Neural cell (in vitro differentiated cells): ENCODE measurements at regions not wholly inside any gene's neighbourhood (a gene's known extent, or its start where the extent isn't known, plus 50 kb on each side); places are given as distances from the start of the nearest gene placed in this dataset.

Experiments
- H2AFZ ChIP-seq: fragments of 200-600, 300-800 bp; sonication (generic), shearing (Covaris generic); 2 replicates; pipeline ENCODE4 v1.6.0; 2014; ENCODE audit warnings: low read depth, mild to moderate bottlenecking, antibody characterized with exemption, low read length, moderate library complexity
- H3F3A ChIP-seq: fragments of 200-600 bp; shearing (Covaris generic); 2 replicates; pipeline ENCODE4 v1.6.1; 2016; ENCODE audit warnings: mild to moderate bottlenecking, moderate library complexity, mixed read lengths, antibody characterized with exemption, low read length; ENCODE audit not compliant: insufficient read depth, poor library complexity, severe bottlenecking
- H3K27ac ChIP-seq: fragments of 200-600, 300-800 bp; sonication (generic), shearing (Covaris generic); 2 replicates; pipeline ENCODE4 v1.5.1; 2014; ENCODE audit warnings: mild to moderate bottlenecking, low read length, moderate library complexity
- H3K27me3 ChIP-seq: fragments of 300-800, 200-600 bp; sonication (generic), shearing (Covaris generic); 2 replicates; pipeline ENCODE4 v1.6.0; 2014; ENCODE audit warnings: mild to moderate bottlenecking, low read depth, low read length, moderate library complexity; ENCODE audit not compliant: insufficient read depth
- H3K36me3 ChIP-seq: fragments of 300-800, 200-600 bp; sonication (generic), shearing (Covaris generic); 2 replicates; pipeline ENCODE4 v1.5.1; 2014; ENCODE audit warnings: mild to moderate bottlenecking, antibody characterized with exemption, low read length, moderate library complexity; ENCODE audit not compliant: insufficient read depth
- H3K4me2 ChIP-seq: fragments of 300-800, 200-600 bp; sonication (generic), shearing (Covaris generic); 2 replicates; pipeline ENCODE4 v1.6.0; 2014; ENCODE audit warnings: mild to moderate bottlenecking, low read length
- H3K4me3 ChIP-seq: fragments of 300-800, 200-600 bp; sonication (generic), shearing (Covaris generic); 2 replicates; pipeline ENCODE4 v1.5.1; 2014; ENCODE audit warnings: mild to moderate bottlenecking, low read length, moderate library complexity
- H3K79me2 ChIP-seq: fragments of 200-600 bp; shearing (Covaris generic); replicated peaks from 2 replicates; pipeline ENCODE4 v1.6.0; 2014; ENCODE audit warnings: mild to moderate bottlenecking, low read length, moderate library complexity; ENCODE audit not compliant: insufficient read depth
- H3K9ac ChIP-seq: fragments of 300-800, 200-600 bp; sonication (generic), shearing (Covaris generic); 2 replicates; pipeline ENCODE4 v1.6.1; 2016; ENCODE audit warnings: mild to moderate bottlenecking, low read length, mixed read lengths
- H3K9me2 ChIP-seq: fragments of 200-600 bp; shearing (Covaris generic); 2 replicates; pipeline ENCODE4 v1.6.1; 2016; ENCODE audit warnings: mild to moderate bottlenecking, low read length, mixed read lengths; ENCODE audit not compliant: insufficient read depth
- H3K9me3 ChIP-seq: fragments of 200-600, 300-800 bp; sonication (generic), shearing (Covaris generic); 2 replicates; pipeline ENCODE4 v1.6.1; 2016; ENCODE audit warnings: mild to moderate bottlenecking, mixed run types, low read length, moderate library complexity, mixed read lengths
- H4K20me1 ChIP-seq: fragments of 200-600 bp; shearing (Covaris generic); 2 replicates; pipeline ENCODE4 v1.6.1; 2016; ENCODE audit warnings: mild to moderate bottlenecking, mixed run types; ENCODE audit not compliant: insufficient read depth
- CTCF ChIP-seq: fragments of 450-650 bp; IDR thresholded peaks from 2 replicates; pipeline ENCODE4 v1.5.1; 2014; ENCODE audit warnings: antibody characterized with exemption, mild to moderate bottlenecking, moderate library complexity; ENCODE audit not compliant: poor library complexity, severe bottlenecking
- EP300 ChIP-seq: fragments of 450-650 bp; conservative IDR thresholded peaks from 2 replicates; pipeline ENCODE4 v1.6.1; 2014; ENCODE audit warnings: antibody characterized with exemption, mild to moderate bottlenecking, moderate library complexity; ENCODE audit not compliant: poor library complexity, severe bottlenecking
- EZH2 ChIP-seq: fragments of 200-600, 300-800 bp; shearing (Covaris generic), sonication (generic); IDR thresholded peaks from 2 replicates; pipeline ENCODE4 v1.6.1; 2014; ENCODE audit warnings: antibody characterized with exemption, low read length, borderline replicate concordance, mild to moderate bottlenecking; ENCODE audit not compliant: insufficient read depth, poor library complexity, severe bottlenecking
- MXI1 ChIP-seq: fragments of 450-650 bp; conservative IDR thresholded peaks from 2 replicates; pipeline ENCODE4 v1.6.1; 2014; ENCODE audit warnings: antibody characterized with exemption, mild to moderate bottlenecking; ENCODE audit not compliant: poor library complexity, severe bottlenecking
- POLR2AphosphoS5 ChIP-seq: IDR thresholded peaks from 2 replicates; pipeline ENCODE4 v1.6.1; 2012
- RAD21 ChIP-seq: fragments of 450-650 bp; conservative IDR thresholded peaks from 2 replicates; pipeline ENCODE4 v1.6.1; 2014; ENCODE audit warnings: antibody characterized with exemption, mild to moderate bottlenecking, moderate library complexity
- REST ChIP-seq: IDR thresholded peaks from 2 replicates; pipeline ENCODE4 v1.6.1; 2012; ENCODE audit warnings: borderline replicate concordance
- SMC3 ChIP-seq: fragments of 450-650 bp; conservative IDR thresholded peaks from 2 replicates; pipeline ENCODE4 v1.6.1; 2014; ENCODE audit warnings: antibody characterized with exemption, mild to moderate bottlenecking, moderate library complexity; ENCODE audit not compliant: poor library complexity
- TAF1 ChIP-seq: IDR thresholded peaks from 2 replicates; pipeline ENCODE4 v1.6.1; 2012; ENCODE audit warnings: low read depth

GRCh38 chr10:33388785-33389184, 54.3 kb upstream of the NRP1 start:
- no peak overlapping the region for H2AFZ ChIP-seq
- TF ChIP-seq REST: no peak
- TF ChIP-seq POLR2AphosphoS5: no peak
- TF ChIP-seq TAF1: no peak
- no peak for TF ChIP-seq RAD21
- no peak for TF ChIP-seq CTCF
- no peak for TF ChIP-seq EP300
- no peak for TF ChIP-seq SMC3
- TF ChIP-seq EZH2: no peak
- no peak for TF ChIP-seq MXI1

GRCh38 chr10:33388382-33388781, 53.9 kb upstream of the NRP1 start:
- H3K79me2 ChIP-seq: no peaks in the 10 kb centered on the region
- no peak for TF ChIP-seq CTCF
- no peak for TF ChIP-seq MXI1
- TF ChIP-seq RAD21: no peak
- H3K36me3 ChIP-seq: no peaks in the 10 kb centered on the region

More at GRCh38 chr10:33388785-33389184, 54.3 kb upstream of the NRP1 start:
- Histone ChIP-seq H3K36me3 (no peaks in the 10 kb centered on the region), H3K9me3 (no peaks in the 10 kb centered on the region), H3K9me2 (no peaks in the 10 kb centered on the region), H3K4me3 (no peak overlapping the region), H3K27ac (no peak overlapping the region), H3K79me2 (no peaks in the 10 kb centered on the region), H3K4me2 (no peak overlapping the region), H3F3A (no peaks in the 10 kb centered on the region), H4K20me1 (no peaks in the 10 kb centered on the region), H3K9ac (no peak overlapping the region), H3K27me3 (no peaks in the 10 kb centered on the region)

More at GRCh38 chr10:33388382-33388781, 53.9 kb upstream of the NRP1 start:
- Histone ChIP-seq H3K9me3 (no peaks in the 10 kb centered on the region), H3F3A (no peaks in the 10 kb centered on the region), H3K4me3 (no peak overlapping the region), H2AFZ (no peak overlapping the region), H3K4me2 (no peak overlapping the region), H3K9ac (no peak overlapping the region), H3K27ac (no peak overlapping the region), H3K9me2 (no peaks in the 10 kb centered on the region), H4K20me1 (no peaks in the 10 kb centered on the region), H3K27me3 (no peaks in the 10 kb centered on the region)
